ENCODE measurements at regions not wholly inside any gene's neighbourhood (a gene's known extent, or its start where the extent isn't known, plus 50 kb on each side); places are given as distances from the start of the nearest gene placed in this dataset.

GRCh38 chr18:39241534-39241933 lies 1675.9 kb upstream of the CELF4 start:
- TF ChIP-seq POLR2A (IDR thresholded peaks at IDR 0.05) (no peak), CTCF (IDR thresholded peaks at IDR 0.05) (no peak)

Measured in Peyer's patch (tissue), 4 donors.